SKM-1 (cell line): ENCODE measurements at regions not wholly inside any gene's neighbourhood (a gene's known extent, or its start where the extent isn't known, plus 50 kb on each side); places are given as distances from the start of the nearest gene placed in this dataset.
"Not testable (repeated sequence)": the region's sequence is repeated elsewhere in the genome, so short reads cannot be mapped to it uniquely, and the experiment has no call there.

Experiments used
- DNase-seq: peaks from one replicate; lab custom pipeline; 2025; ENCODE audit not compliant: unreplicated experiment; lab: John Stamatoyannopoulos, UW

- DNase-seq, result no peak
These were observed 392.2 kb downstream of the NPIPA8 start for GRCh38 chr16:17944345-17944744.

GRCh38 chr16:17942067-17942466 lies 394.5 kb downstream of the NPIPA8 start:
- DNase-seq, result no peak

- DNase-seq, result no peak
These were observed 395.8 kb downstream of the NPIPA8 start for GRCh38 chr16:17940584-17941364.

GRCh38 chr16:17939723-17940122 lies 396.8 kb downstream of the NPIPA8 start:
- DNase-seq, result no peak

- DNase-seq, result no peak
These were observed 397.4 kb downstream of the NPIPA8 start for GRCh38 chr16:17939122-17939536.

GRCh38 chr16:17938546-17938945 lies 398.0 kb downstream of the NPIPA8 start:
- no peak for DNase-seq

GRCh38 chr16:17936766-17937402 lies 399.7 kb downstream of the NPIPA8 start:
- DNase-seq, result no peak

GRCh38 chr16:17930280-17930679 lies 406.3 kb downstream of the NPIPA8 start:
- DNase-seq, result no peak

GRCh38 chr16:17926866-17927399 lies 409.6 kb downstream of the NPIPA8 start:
- no peak for DNase-seq

GRCh38 chr16:17926461-17926860 lies 410.1 kb downstream of the NPIPA8 start:
- no peak for DNase-seq

GRCh38 chr16:17925761-17926160 lies 410.8 kb downstream of the NPIPA8 start:
- no peak for DNase-seq

GRCh38 chr16:17921357-17921978 lies 415.1 kb downstream of the NPIPA8 start:
- peak; percentile 6 for DNase-seq

GRCh38 chr16:17917316-17918019 lies 419.1 kb downstream of the NPIPA8 start:
- DNase-seq, result no peak

- no peak for DNase-seq
These were observed 420.7 kb downstream of the NPIPA8 start for GRCh38 chr16:17915791-17916190.

GRCh38 chr16:17914168-17914567 lies 422.4 kb downstream of the NPIPA8 start:
- DNase-seq, result no peak

GRCh38 chr16:17911578-17911977 lies 425.0 kb downstream of the NPIPA8 start:
- DNase-seq, result not testable (repeated sequence)

GRCh38 chr16:17906626-17907025 lies 429.9 kb downstream of the NPIPA8 start:
- not testable (repeated sequence) for DNase-seq

- no peak for DNase-seq
These were observed 430.5 kb upstream of the XYLT1 start for GRCh38 chr16:17901309-17901708.

- no peak for DNase-seq
These were observed 428.4 kb upstream of the XYLT1 start for GRCh38 chr16:17899141-17899540.

- DNase-seq, result no peak
These were observed 417.2 kb upstream of the XYLT1 start for GRCh38 chr16:17887963-17888362.

- no peak for DNase-seq
These were observed 415.0 kb upstream of the XYLT1 start for GRCh38 chr16:17885659-17886207.
